ENCODE measurements at regions not wholly inside any gene's neighbourhood (a gene's known extent, or its start where the extent isn't known, plus 50 kb on each side); places are given as distances from the start of the nearest gene placed in this dataset.

- Histone ChIP-seq H3K4me3 (replicated peaks in 1 of 3; ENCODE audit: insufficient read depth in 1 of 3, low read depth in 2 of 3, low read length in 3 of 3) (no peak overlapping the region), H3K79me2 (ENCODE audit: insufficient read depth, low read length) (no peaks in the 10 kb centered on the region), H3K9me3 (ENCODE audit: low read length) (no peaks in the 10 kb centered on the region), H4K20me1 (ENCODE audit: insufficient read depth, low read length) (no peaks in the 10 kb centered on the region), H3K9ac (ENCODE audit: insufficient read depth, low read depth, low read length) (no peak overlapping the region), H3K4me1 (ENCODE audit: insufficient read depth, low read length) (no peaks in the 10 kb centered on the region), H2AFZ (ENCODE audit: low read length) (no peak overlapping the region), H3K27me3 (ENCODE audit: control insufficient read depth in 1 of 2, insufficient read depth in 2 of 2, low read length in 2 of 2) (no peaks in the 10 kb centered on the region), H3K36me3 (replicated peaks in 1 of 2; ENCODE audit: control insufficient read depth in 1 of 2, insufficient read depth in 2 of 2, low read length in 2 of 2) (no peaks in the 10 kb centered on the region), H3K27ac (ENCODE audit: extremely low read length, insufficient read depth, low read length) (no peak overlapping the region), H3K4me2 (ENCODE audit: low read depth, low read length) (no peak overlapping the region)
- WGBS (ENCODE audit: low lambda C conversion rate), result 3% methylated on average over 2 of the region's 2 CpGs
- in situ Hi-C loops (cut with HindIII; ENCODE audit: extremely low pct_ligation_motif_present, low pct_unique_long_range_greater_than_20kb) (no loop called here), intact Hi-C loops (cut with micrococcal nuclease; ENCODE audit: unreplicated experiment) (no loop called here)
- no peak for FAIRE-seq
- TF ChIP-seq PPARG (CRISPR knock-in tag; conservative IDR thresholded peaks at IDR 0.05) (no peak), SIX4 (CRISPR knock-in tag; IDR thresholded peaks at IDR 0.05) (no peak), ZNF101 (CRISPR knock-in tag; IDR thresholded peaks at IDR 0.05; ENCODE audit: borderline replicate concordance, low read depth) (no peak), KDM3A (CRISPR knock-in tag; IDR thresholded peaks at IDR 0.05; ENCODE audit: low read depth) (no peak)
- ChIA-PET POLR2A (no interaction called here), CTCF (ENCODE audit: low intra/inter-chr PET ratio, low total read pairs) (no interaction called here)
- DNase-seq (ENCODE audit: low spot score), result no peak
- no TSS peak for BruUV-seq (replicated peaks)
- no peak for ATAC-seq
Measured at GRCh38 chr7:124168616-124169015, 135.7 kb upstream of the TMEM229A start.

- DNase-seq (ENCODE audit: low spot score) (no peak), ATAC-seq (no peak), FAIRE-seq (no peak)
- in situ Hi-C loops (cut with HindIII; ENCODE audit: extremely low pct_ligation_motif_present, low pct_unique_long_range_greater_than_20kb) (no loop called here), intact Hi-C loops (cut with micrococcal nuclease; ENCODE audit: unreplicated experiment) (no loop called here)
- Histone ChIP-seq H2AFZ (ENCODE audit: low read length) (no peak overlapping the region), H3K4me1 (ENCODE audit: insufficient read depth, low read length) (no peaks in the 10 kb centered on the region), H3K79me2 (ENCODE audit: insufficient read depth, low read length) (no peaks in the 10 kb centered on the region), H3K4me3 (replicated peaks in 1 of 3; ENCODE audit: insufficient read depth in 1 of 3, low read depth in 2 of 3, low read length in 3 of 3) (no peak overlapping the region), H3K36me3 (replicated peaks in 1 of 2; ENCODE audit: control insufficient read depth in 1 of 2, insufficient read depth in 2 of 2, low read length in 2 of 2) (no peaks in the 10 kb centered on the region), H3K27me3 (ENCODE audit: control insufficient read depth in 1 of 2, insufficient read depth in 2 of 2, low read length in 2 of 2) (no peaks in the 10 kb centered on the region), H4K20me1 (ENCODE audit: insufficient read depth, low read length) (no peaks in the 10 kb centered on the region), H3K27ac (ENCODE audit: extremely low read length, insufficient read depth, low read length) (no peak overlapping the region), H3K9me3 (ENCODE audit: low read length) (no peaks in the 10 kb centered on the region), H3K9ac (ENCODE audit: insufficient read depth, low read depth, low read length) (no peak overlapping the region), H3K4me2 (ENCODE audit: low read depth, low read length) (no peak overlapping the region)
- POLR2A ChIA-PET, result no interaction called here
- CTCF ChIA-PET (ENCODE audit: low intra/inter-chr PET ratio, low total read pairs), result no interaction called here
- BruUV-seq (replicated peaks), result no TSS peak
- TF ChIP-seq AKNA (CRISPR knock-in tag; IDR thresholded peaks at IDR 0.05; ENCODE audit: borderline replicate concordance) (no peak), TCF7L2 (IDR thresholded peaks at IDR 0.05; ENCODE audit: low read depth, low read length) (no peak), NR3C1 (CRISPR knock-in tag; IDR thresholded peaks at IDR 0.05) (no peak), MED8 (CRISPR knock-in tag; IDR thresholded peaks at IDR 0.05; ENCODE audit: insufficient replicate concordance) (no peak), ZNF225 (CRISPR knock-in tag; IDR thresholded peaks at IDR 0.05) (no peak), ZNF644 (CRISPR knock-in tag; IDR thresholded peaks at IDR 0.05; ENCODE audit: low read depth) (no peak), ZNF770 (CRISPR knock-in tag; IDR thresholded peaks at IDR 0.05) (no peak), NFKB2 (CRISPR knock-in tag; IDR thresholded peaks at IDR 0.05; ENCODE audit: borderline replicate concordance) (no peak), ATAD3A (CRISPR knock-in tag; IDR thresholded peaks at IDR 0.05) (no peak), FOSL2 (CRISPR knock-in tag; IDR thresholded peaks at IDR 0.05) (no peak)
Measured at GRCh38 chr7:124162667-124163066, 129.8 kb upstream of the TMEM229A start.
